ENCODE measurements at regions not wholly inside any gene's neighbourhood (a gene's known extent, or its start where the extent isn't known, plus 50 kb on each side); places are given as distances from the start of the nearest gene placed in this dataset.
"Not testable (repeated sequence)": the region's sequence is repeated elsewhere in the genome, so short reads cannot be mapped to it uniquely, and the experiment has no call there.

DNA sequence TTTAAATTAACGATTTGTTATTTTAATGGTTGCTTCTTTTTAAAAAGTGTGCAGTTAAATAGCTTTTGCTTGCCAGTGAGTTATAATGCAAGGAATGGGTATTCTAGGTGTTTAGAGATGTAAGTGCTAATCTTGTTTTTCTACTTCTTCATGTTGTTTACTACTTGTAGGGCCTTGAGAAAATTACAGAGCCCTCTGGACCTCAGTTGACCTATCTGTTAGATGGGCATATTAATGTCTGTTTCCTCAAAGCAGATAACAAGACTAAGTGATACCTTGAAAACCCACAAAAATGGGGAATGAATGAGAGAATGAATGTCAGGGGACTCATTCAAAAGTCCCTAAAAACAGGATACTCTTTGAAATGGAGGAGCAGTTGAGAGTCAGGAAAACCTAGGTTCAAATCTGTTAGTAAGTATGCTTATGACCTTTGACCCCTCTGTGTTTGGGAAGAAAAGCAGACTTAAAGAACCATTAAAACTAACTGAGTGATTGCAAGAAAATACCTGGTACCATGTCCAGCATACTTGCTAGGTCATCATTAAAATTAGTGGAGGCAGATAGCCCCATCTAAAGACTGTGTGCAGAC, 419.5 kb downstream of the EDEM1 start:
- H3K9me3 Mint-ChIP-seq = peaks cover 0 to 30% (median 18%) of the 10 kb centered on the region in 5 donors
- peaks cover 0 to 2% of the 10 kb centered on the region in 2 donors for H3K27me3 Mint-ChIP-seq
- POLR2A ChIA-PET = no interaction called here
- H3K9me3 ChIP-seq (ENCODE audit: low read length) = no peaks in the 10 kb centered on the region
- H3K4me1 Mint-ChIP-seq = no peaks in the 10 kb centered on the region
- no peak overlapping the region for H3K27ac Mint-ChIP-seq
- H3K4me1 ChIP-seq (ENCODE audit: insufficient read depth, low read length) = no peaks in the 10 kb centered on the region
- CTCF ChIA-PET = no interaction called here
- no peaks in the 10 kb centered on the region for H3K36me3 ChIP-seq (ENCODE audit: insufficient read depth, low read length)
- H3K27ac ChIP-seq (ENCODE audit: low read depth, low read length) = no peak overlapping the region
- no peak overlapping the region for H3K4me3 ChIP-seq (ENCODE audit: low read length)
- H3K27me3 ChIP-seq (ENCODE audit: insufficient read depth, low read length, poor library complexity, severe bottlenecking) = no peaks in the 10 kb centered on the region
- no peak overlapping the region for H3K4me3 Mint-ChIP-seq
- H3K36me3 Mint-ChIP-seq = no peaks in the 10 kb centered on the region
- DNase-seq = no peak

DNA sequence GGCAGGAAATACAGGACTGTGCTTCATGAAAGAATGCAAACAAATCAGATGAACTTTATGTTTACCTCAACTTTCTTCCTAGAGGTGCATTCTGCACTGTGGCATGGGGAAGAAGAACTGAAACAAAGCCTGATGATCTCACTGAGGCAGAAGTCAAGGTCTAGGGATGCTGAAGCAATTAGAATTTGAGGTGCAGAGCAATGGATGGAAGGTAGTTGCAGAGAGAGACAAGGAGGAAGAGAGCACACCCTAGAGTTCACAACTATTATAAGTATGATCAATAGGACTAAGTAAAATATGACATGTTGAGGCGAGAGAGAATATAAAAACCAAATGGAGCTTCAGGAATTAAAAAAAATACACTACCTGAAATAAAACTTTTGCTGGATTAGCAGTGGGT, 420.1 kb downstream of the EDEM1 start:
- no peaks in the 10 kb centered on the region for H3K4me1 Mint-ChIP-seq
- H3K27me3 Mint-ChIP-seq = peaks cover 0 to 2% of the 10 kb centered on the region in 2 donors
- peaks cover 0 to 31% (median 12%) of the 10 kb centered on the region in 5 donors for H3K9me3 Mint-ChIP-seq
- no peak overlapping the region for H3K27ac Mint-ChIP-seq
- Histone ChIP-seq H3K36me3 (ENCODE audit: insufficient read depth, low read length) (no peaks in the 10 kb centered on the region), H3K27ac (ENCODE audit: low read depth, low read length) (no peak overlapping the region), H3K4me3 (ENCODE audit: low read length) (no peak overlapping the region), H3K4me1 (ENCODE audit: insufficient read depth, low read length) (no peaks in the 10 kb centered on the region), H3K9me3 (ENCODE audit: low read length) (no peaks in the 10 kb centered on the region), H3K27me3 (ENCODE audit: insufficient read depth, low read length, poor library complexity, severe bottlenecking) (no peaks in the 10 kb centered on the region)
- no peak overlapping the region for H3K4me3 Mint-ChIP-seq
- ChIA-PET CTCF (no interaction called here), POLR2A (no interaction called here)
- no peaks in the 10 kb centered on the region for H3K36me3 Mint-ChIP-seq
- no peak for DNase-seq

DNA sequence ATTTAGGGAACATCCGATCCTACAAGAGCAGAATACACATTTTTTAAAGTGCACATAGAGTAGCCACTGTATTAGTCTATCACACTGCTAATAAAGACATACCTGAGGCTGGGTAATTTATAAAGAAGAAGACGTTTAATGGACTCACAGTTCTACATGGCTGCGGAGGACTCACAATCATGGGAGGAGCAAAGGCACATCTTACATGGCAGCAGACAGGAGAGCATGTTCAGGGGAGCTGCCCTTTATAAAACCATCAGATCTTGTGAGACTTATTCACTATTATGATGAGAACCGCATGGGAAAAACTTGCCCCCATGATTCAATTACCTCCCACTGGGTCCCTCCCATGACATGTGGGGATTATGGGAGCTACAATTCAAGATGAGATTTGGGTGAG, 421.5 kb downstream of the EDEM1 start:
- POLR2A ChIA-PET = not testable (repeated sequence)
- H3K9me3 Mint-ChIP-seq = peaks cover 2 to 23% (median 10%) of the 10 kb centered on the region in 5 donors

GRCh38 chr3:5613599-5613998, 426.1 kb downstream of the EDEM1 start:
- peaks cover 0 to 2% of the 10 kb centered on the region in 2 donors for H3K27me3 Mint-ChIP-seq
- ChIA-PET POLR2A (no interaction called here), CTCF (no interaction called here)
- Histone ChIP-seq H3K4me3 (ENCODE audit: low read length) (no peak overlapping the region), H3K27ac (ENCODE audit: low read depth, low read length) (no peak overlapping the region), H3K27me3 (ENCODE audit: insufficient read depth, low read length, poor library complexity, severe bottlenecking) (no peaks in the 10 kb centered on the region), H3K9me3 (ENCODE audit: low read length) (no peaks in the 10 kb centered on the region), H3K4me1 (ENCODE audit: insufficient read depth, low read length) (no peaks in the 10 kb centered on the region), H3K36me3 (ENCODE audit: insufficient read depth, low read length) (no peaks in the 10 kb centered on the region)
- no peaks in the 10 kb centered on the region for H3K4me1 Mint-ChIP-seq
- no peak overlapping the region for H3K27ac Mint-ChIP-seq
- DNase-seq = no peak
- no peaks in the 10 kb centered on the region for H3K36me3 Mint-ChIP-seq
- no peak overlapping the region for H3K4me3 Mint-ChIP-seq
- H3K9me3 Mint-ChIP-seq = peaks cover 0 to 17% (median 7%) of the 10 kb centered on the region in 5 donors

More for the DNA sequence above, 421.5 kb downstream of the EDEM1 start:
- H3K9me3 ChIP-seq (ENCODE audit: low read length); H3K27me3 Mint-ChIP-seq; DNase-seq; H3K27ac Mint-ChIP-seq; H3K36me3 Mint-ChIP-seq; H3K4me3 Mint-ChIP-seq; H3K4me1 Mint-ChIP-seq; H3K36me3 ChIP-seq (ENCODE audit: insufficient read depth, low read length); H3K4me1 ChIP-seq (ENCODE audit: insufficient read depth, low read length); CTCF ChIA-PET; H3K4me3 ChIP-seq (ENCODE audit: low read length); H3K27ac ChIP-seq (ENCODE audit: low read depth, low read length); H3K27me3 ChIP-seq (ENCODE audit: insufficient read depth, low read length, poor library complexity, severe bottlenecking): not testable (repeated sequence)

DNA sequence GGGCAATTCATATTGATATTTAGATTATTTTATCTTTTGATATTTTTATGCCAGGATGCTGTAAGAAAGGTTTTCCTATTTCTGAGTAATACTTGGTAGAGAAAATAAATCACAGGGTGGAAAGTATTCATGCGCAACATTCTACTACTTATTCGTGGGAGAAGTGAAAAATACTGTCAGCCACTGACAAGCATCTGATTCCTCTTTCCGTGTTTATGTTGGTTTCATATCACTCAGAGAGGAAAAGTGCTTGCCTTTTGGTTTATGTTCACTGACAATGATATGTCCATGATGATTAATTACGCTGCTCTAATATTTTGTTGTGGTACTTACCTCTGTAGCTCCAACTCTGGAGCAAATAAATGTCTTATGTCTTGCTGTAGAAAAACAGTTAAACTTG, 429.4 kb downstream of the EDEM1 start:
- no peaks in the 10 kb centered on the region for H3K9me3 ChIP-seq (ENCODE audit: low read length)
- no peak overlapping the region for H3K4me3 Mint-ChIP-seq
- CTCF ChIA-PET = no interaction called here
- H3K4me1 Mint-ChIP-seq = no peaks in the 10 kb centered on the region
- H3K27me3 ChIP-seq (ENCODE audit: insufficient read depth, low read length, poor library complexity, severe bottlenecking) = no peaks in the 10 kb centered on the region
- no peak overlapping the region for H3K27ac ChIP-seq (ENCODE audit: low read depth, low read length)
- H3K4me3 ChIP-seq (ENCODE audit: low read length) = no peak overlapping the region
- H3K36me3 Mint-ChIP-seq = no peaks in the 10 kb centered on the region
- no peaks in the 10 kb centered on the region for H3K27me3 Mint-ChIP-seq
- H3K9me3 Mint-ChIP-seq = peaks cover 4 to 11% (median 6%) of the 10 kb centered on the region in 5 donors
- no peaks in the 10 kb centered on the region for H3K36me3 ChIP-seq (ENCODE audit: insufficient read depth, low read length)
- H3K27ac Mint-ChIP-seq = no peak overlapping the region
- no peaks in the 10 kb centered on the region for H3K4me1 ChIP-seq (ENCODE audit: insufficient read depth, low read length)
- no peak for DNase-seq
- POLR2A ChIA-PET = no interaction called here

DNA sequence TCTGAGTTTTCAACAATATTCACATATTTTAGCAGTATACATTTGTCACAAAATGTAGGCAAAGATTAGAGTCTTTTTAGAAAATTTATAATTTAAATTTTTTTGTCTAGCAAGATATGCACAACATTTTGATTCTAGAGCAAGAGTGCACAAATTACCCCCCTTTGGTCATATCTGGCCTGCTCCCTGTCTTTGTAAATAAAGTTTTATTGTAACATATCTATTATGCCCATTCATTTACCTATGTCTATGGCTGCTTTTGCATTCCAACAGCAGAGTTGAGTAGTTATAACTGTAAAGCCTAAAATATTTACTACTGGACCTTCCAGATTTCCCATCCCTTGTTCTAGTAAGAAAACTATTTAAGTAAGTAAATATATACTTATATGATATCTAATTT, 430.7 kb downstream of the EDEM1 start:
- Histone ChIP-seq H3K27ac (ENCODE audit: low read depth, low read length) (no peak overlapping the region), H3K4me1 (ENCODE audit: insufficient read depth, low read length) (no peaks in the 10 kb centered on the region), H3K36me3 (ENCODE audit: insufficient read depth, low read length) (no peaks in the 10 kb centered on the region), H3K27me3 (ENCODE audit: insufficient read depth, low read length, poor library complexity, severe bottlenecking) (no peaks in the 10 kb centered on the region), H3K4me3 (ENCODE audit: low read length) (no peak overlapping the region), H3K9me3 (ENCODE audit: low read length) (no peaks in the 10 kb centered on the region)
- H3K27me3 Mint-ChIP-seq = no peaks in the 10 kb centered on the region
- H3K36me3 Mint-ChIP-seq = no peaks in the 10 kb centered on the region
- ChIA-PET CTCF (no interaction called here), POLR2A (no interaction called here)
- no peak overlapping the region for H3K4me3 Mint-ChIP-seq
- H3K4me1 Mint-ChIP-seq = no peaks in the 10 kb centered on the region
- no peak for DNase-seq
- no peak overlapping the region for H3K27ac Mint-ChIP-seq
- H3K9me3 Mint-ChIP-seq = peaks cover 6 to 18% (median 8%) of the 10 kb centered on the region in 5 donors

DNA sequence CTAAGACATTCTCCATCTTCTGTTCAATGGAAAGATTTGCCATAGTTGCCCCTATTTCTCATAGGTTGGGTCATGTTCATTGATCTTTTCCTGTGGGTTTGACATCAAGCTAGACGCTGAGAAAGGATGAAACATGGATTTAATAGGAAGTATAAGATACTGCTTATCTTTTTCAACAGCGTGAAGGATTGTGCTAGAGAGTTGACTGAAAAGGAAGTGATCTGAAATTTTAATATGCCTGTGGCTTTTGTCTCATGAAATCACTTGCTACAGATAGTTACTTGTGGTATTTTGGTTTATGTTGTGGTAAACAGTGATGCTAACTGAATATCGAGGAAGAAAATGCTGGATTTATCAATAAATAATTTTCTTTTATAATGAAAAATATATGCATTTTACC, 442.9 kb downstream of the EDEM1 start:
- Histone ChIP-seq H3K4me3 (ENCODE audit: low read length) (no peak overlapping the region), H3K9me3 (ENCODE audit: low read length) (no peaks in the 10 kb centered on the region), H3K36me3 (ENCODE audit: insufficient read depth, low read length) (no peaks in the 10 kb centered on the region), H3K27me3 (ENCODE audit: insufficient read depth, low read length, poor library complexity, severe bottlenecking) (no peaks in the 10 kb centered on the region), H3K27ac (ENCODE audit: low read depth, low read length) (no peak overlapping the region), H3K4me1 (ENCODE audit: insufficient read depth, low read length) (no peaks in the 10 kb centered on the region)
- H3K36me3 Mint-ChIP-seq = no peaks in the 10 kb centered on the region
- POLR2A ChIA-PET = no interaction called here
- no peaks in the 10 kb centered on the region for H3K4me1 Mint-ChIP-seq
- DNase-seq = no peak
- peaks cover 0 to 12% (median 2%) of the 10 kb centered on the region in 5 donors for H3K9me3 Mint-ChIP-seq
- H3K27ac Mint-ChIP-seq = no peak overlapping the region
- H3K4me3 Mint-ChIP-seq = no peak overlapping the region
- CTCF ChIA-PET = no interaction called here
- peaks cover 0 to 1% of the 10 kb centered on the region in 2 donors for H3K27me3 Mint-ChIP-seq

- Mint-ChIP-seq H3K27me3 (peaks cover 0 to 1% of the 10 kb centered on the region in 2 donors), H3K27ac (no peak overlapping the region), H3K9me3 (peaks cover 2 to 8% (median 3%) of the 10 kb centered on the region in 5 donors), H3K4me1 (no peaks in the 10 kb centered on the region), H3K4me3 (no peak overlapping the region), H3K36me3 (no peaks in the 10 kb centered on the region)
- POLR2A ChIA-PET = no interaction called here
- Histone ChIP-seq H3K27ac (ENCODE audit: low read depth, low read length) (no peak overlapping the region), H3K4me1 (ENCODE audit: insufficient read depth, low read length) (no peaks in the 10 kb centered on the region), H3K36me3 (ENCODE audit: insufficient read depth, low read length) (no peaks in the 10 kb centered on the region), H3K27me3 (ENCODE audit: insufficient read depth, low read length, poor library complexity, severe bottlenecking) (no peaks in the 10 kb centered on the region), H3K4me3 (ENCODE audit: low read length) (no peak overlapping the region), H3K9me3 (ENCODE audit: low read length) (no peaks in the 10 kb centered on the region)
- DNase-seq = no peak
- CTCF ChIA-PET = no interaction called here
These were observed 446.5 kb downstream of the EDEM1 start for GRCh38 chr3:5633960-5634359.

- H3K4me3 ChIP-seq (ENCODE audit: low read length) = no peak overlapping the region
- H3K9me3 ChIP-seq (ENCODE audit: low read length) = no peaks in the 10 kb centered on the region
- no peak overlapping the region for H3K4me3 Mint-ChIP-seq
- H3K4me1 Mint-ChIP-seq = no peaks in the 10 kb centered on the region
- no peak for DNase-seq
- H3K36me3 ChIP-seq (ENCODE audit: insufficient read depth, low read length) = no peaks in the 10 kb centered on the region
- ChIA-PET POLR2A (no interaction called here), CTCF (no interaction called here)
- peaks cover 2 to 11% (median 5%) of the 10 kb centered on the region in 5 donors for H3K9me3 Mint-ChIP-seq
- no peaks in the 10 kb centered on the region for H3K4me1 ChIP-seq (ENCODE audit: insufficient read depth, low read length)
- H3K27ac ChIP-seq (ENCODE audit: low read depth, low read length) = no peak overlapping the region
- no peaks in the 10 kb centered on the region for H3K27me3 ChIP-seq (ENCODE audit: insufficient read depth, low read length, poor library complexity, severe bottlenecking)
- H3K27me3 Mint-ChIP-seq = peaks cover 0 to 1% of the 10 kb centered on the region in 2 donors
- no peaks in the 10 kb centered on the region for H3K36me3 Mint-ChIP-seq
- H3K27ac Mint-ChIP-seq = no peak overlapping the region
These were observed 446.9 kb downstream of the EDEM1 start for GRCh38 chr3:5634411-5634810.
